IPS DF 19.7 (cell line): ENCODE measurements at regions not wholly inside any gene's neighbourhood (a gene's known extent, or its start where the extent isn't known, plus 50 kb on each side); places are given as distances from the start of the nearest gene placed in this dataset.

Source experiments
- DNase-seq: peaks from one replicate; pipeline ENCODE4 v3.0.0-alpha.2; 2013; ENCODE audit warnings: low read depth, low spot score

DNA sequence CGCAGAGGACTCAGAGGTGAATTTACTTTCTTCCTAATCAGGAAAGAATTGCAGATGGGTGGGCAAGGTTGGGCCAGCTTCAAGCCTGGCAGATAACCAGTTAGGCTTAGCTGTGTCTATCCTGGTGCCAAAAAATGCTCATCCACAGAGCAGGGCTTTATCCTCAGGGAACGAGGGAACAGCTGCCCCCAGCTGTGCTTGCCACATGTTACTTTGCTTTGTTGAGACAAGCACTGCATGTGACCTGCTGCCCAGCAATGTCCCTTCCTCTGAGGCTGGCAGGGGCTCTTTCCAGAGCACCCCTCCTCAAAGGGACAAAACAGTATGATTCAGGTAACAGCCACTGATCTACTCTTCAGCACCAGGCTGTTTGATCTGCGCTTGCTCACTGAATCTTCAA, 505.1 kb upstream of the USP24 start:
- no peak for DNase-seq

DNA sequence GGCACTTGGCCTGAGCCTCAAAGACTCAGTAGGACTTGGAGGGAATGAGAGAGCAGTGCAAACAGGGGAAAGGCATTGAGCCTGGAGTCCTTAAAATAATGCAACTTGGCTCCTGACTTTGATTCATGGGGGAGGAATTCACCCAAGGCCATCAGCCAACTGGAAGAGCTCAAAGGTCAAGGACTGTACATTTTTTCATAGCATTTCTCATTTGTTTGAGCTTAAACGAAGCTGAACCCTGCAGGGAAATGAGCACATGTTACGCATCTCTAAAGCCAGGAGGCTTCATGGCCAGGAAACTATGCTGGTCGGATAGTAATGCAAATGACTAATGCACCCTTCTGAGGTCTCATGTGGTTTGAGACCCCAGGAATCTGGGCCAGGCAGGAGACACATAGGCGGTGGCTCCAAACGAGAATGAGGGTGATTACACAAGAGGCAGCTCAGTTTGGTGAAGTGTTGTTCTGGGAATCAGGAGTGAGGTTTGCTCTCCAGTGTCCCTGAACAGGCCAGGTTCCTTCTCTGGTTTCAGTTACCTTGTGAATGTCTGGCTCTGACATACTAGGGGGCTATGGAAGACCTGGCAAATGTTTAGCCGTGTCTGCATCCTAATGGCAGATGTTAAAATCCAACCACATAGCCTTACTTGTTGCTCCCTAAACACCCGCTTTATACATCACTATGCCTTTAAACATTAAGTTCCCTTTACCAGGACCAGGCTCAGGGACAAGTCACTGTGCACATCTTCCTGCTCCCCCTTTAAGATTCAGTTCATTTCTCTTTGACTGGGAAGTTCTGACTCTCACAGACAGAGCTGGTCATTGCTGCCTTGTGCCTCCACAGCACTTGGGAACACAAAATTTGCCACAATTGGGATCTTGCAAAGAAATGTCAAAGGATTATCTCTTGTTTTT, 503.9 kb upstream of the USP24 start:
- peak; percentile 60 for DNase-seq

DNA sequence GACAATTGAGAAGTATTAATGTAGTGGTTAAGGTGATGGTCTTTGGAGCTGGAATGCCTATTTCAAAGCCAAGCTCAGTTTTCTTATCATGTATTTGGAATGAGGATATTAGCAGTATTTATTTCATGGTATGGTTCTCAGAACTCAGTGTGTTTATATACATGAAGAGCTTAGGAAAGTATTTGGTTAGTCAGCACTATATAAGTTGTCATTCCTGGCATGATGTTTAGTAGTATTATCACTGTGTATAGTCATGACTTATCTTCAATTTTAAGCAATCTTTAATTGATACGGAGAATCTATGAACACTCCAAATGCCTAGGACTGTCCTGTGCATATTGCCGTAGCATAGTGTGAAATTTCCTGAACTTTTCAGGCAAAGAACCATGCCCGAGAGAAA, 501.9 kb upstream of the USP24 start:
- no peak for DNase-seq

DNA sequence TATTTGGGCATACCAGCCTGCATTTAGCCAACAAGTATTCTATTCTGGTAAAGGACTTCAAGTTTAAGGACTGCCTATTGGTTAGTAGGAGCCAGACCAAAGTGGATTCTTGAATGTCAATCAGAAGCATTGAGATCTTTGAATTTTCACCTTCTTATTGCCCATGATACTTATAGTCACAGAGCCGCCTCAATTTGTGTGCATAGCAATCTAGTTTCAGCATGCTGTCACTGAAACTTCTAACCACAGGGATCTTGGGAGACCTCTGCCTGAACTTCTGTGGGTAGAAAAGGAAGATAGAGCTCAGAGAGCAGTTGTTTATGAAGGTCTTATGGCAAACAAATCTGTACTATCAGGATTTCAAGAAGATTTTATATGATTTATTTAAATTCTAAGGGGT, 501.4 kb upstream of the USP24 start:
- DNase-seq: no peak

DNA sequence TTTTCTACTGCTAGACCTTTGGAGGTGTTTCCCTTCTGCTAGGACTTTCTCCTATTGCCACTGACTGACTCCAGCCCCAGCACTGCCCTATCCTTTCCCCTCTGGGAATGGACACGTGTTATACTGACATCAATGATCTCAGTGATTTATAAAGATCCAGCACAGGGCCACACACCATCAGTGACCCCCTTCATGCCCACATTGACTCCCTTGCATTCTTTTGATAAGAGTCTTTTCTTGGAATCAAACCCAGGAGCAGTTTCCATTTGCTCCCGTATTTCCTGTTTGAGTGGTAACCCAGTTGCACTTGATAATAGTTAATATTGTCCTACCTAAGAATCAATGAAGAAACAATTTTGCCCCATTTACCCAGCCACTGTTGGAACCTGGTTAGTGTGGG, 501.0 kb upstream of the USP24 start:
- no peak for DNase-seq

DNA sequence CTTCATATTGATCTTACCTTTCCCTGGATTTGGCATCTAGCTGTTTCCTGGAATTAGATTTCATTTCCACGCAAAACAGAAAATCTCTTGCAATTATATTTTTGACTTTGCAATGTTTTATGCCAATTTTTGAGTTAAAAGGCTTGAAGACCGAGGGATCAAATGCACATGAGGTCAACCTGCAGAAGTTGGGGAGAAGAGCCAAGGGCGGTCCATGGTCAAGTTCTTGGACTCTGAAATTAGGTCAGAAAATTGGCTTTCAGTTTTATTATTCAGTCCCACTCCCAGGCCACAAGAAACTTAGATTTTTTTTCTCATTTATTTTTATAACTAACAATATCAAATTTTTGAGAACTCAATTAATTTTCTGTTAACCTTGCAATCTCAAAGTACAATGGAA, 499.1 kb upstream of the USP24 start:
- no peak for DNase-seq

DNA sequence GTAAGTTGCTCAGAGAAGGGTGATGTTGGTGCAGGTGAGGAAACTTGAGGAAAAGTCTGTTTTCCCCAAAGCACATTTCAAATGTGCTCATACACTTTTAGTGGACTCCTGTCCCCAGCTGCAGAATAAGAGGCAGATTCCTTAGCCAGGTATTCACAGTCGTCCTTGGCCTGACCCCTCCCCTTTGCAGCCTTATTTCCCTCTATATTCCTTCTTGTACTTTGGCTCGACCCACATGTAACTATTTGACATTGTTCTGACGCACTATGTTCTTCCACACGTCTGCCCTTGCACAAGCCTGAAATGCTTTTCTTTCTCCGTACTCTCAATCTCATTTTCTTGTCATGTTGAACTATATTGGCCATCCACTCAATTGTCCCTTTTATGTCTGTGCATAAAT, 498.4 kb upstream of the USP24 start:
- DNase-seq: no peak

DNA sequence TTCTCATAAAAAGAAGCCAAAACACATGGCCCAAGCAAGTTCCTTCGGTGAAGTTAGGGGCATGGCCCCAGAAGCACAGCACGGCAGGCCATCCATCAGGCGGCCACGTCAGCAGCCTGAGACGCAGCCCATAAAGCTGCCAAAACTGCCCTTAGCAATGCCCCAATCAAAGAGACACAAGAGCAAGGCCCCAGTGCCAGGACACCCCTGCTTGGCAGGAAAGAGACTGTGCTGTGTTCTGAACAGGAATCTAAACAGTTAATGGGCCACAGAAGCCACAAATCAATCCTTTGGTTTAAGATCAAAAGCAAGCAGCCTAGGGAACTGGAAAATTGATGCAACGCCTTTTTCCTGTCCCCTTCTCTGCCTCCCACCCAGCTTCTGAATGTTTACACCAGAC, 497.0 kb upstream of the USP24 start:
- DNase-seq: no peak

DNA sequence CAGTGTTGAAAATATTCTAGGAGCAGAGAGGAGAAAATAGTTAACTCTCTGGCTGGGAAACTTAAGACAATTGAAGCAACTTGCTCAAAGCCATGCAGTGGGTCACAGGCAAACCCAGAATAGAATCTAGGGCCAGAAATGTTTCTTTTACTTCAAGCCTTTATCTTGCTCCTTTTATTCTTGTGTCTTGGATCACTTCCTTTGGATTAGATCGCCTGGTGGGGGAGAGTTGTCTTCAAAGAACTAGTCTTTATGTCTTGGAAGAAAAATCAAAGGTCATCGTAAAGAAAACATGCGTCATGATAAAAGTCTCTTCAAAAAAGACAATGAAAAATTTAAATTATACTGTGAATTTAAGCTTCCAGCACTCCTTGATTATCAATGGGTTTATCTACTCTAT, 493.6 kb upstream of the USP24 start:
- DNase-seq: no peak

DNA sequence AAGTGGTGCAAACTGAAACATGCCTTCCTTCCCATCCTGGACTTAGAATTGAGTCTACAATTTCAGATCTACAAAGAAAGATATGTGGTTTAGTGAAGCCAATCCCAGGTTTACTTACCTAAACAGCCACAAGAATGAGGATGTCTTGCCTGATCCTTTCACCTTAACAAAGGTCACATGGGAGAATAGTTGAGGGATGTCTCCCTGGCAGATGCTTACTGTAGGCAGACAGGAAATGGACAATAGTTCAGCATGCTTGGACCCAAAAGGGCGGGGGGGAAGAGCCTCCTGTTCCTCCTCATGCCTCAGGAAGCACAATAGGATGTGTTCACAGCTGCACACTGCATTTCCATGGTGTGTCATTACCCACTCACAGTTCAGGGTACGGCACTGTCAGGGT, 492.7 kb upstream of the USP24 start:
- no peak for DNase-seq

DNA sequence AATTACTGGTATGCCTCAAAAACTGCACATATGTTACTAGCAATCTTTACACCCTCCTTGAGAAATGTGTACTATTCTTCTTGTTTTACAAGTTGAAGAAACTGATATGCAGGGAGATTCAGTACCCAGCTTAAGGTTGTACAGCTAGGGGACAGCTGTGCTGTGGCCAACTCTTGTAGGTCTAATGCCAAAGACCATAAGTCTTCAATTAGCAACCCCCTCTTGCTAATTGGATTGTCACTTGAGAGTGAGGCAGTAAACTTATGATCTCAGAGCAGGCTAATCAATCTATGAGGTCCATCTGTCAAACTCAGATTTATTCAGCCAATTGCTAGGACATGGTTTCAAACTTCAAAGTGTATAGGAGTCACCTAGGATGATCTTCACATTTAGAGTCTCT, 492.0 kb upstream of the USP24 start:
- DNase-seq: no peak

DNA sequence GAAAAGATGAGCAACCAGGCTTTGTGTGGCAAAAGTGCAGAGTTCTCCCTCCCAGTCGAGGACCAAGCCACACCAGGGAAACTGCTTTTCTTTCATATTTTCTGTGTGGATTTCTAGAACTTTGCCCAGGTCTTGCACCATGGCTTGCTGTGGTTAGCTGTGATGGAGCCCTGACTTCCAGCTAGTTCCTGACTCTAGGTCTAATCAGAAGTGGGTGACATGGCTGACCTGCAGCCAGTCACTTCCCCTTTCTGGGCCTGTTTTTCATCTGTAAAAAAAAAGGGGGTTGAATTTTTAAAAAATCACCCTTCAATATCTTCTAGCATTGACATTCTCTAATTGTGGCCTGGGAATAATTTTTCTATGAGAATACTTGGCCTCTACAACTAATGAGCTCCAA, 491.2 kb upstream of the USP24 start:
- DNase-seq: no peak

DNA sequence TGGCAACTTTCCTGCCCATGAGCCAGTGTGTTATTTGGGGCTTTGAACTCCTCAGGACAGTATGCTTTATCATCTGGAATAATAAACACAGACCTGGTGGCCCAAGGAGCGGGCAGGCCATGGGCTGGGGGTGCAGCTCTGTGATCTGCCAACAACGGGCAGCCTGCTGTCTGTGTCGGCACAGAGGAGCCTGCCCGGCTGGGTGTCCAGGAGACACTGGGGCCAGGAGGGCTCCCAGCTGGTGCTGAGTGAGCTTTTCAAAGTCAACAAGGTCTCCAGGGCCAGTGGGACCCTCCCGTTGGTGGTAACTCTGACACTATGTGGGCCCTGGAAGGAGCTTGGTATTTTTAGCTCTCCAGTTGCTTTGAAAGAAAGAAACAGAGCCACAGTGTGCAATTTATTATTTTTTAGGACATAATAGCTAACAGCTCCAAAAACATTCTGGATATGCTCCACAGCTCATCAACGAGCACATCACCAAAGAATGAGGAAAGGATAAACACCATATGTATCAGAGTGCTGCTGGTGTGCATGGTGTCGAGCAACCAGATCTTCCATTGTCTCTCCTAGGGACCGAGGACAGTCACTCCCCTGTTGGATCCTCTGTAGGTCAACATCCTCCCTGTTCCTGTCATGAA, 488.7 kb upstream of the USP24 start:
- no peak for DNase-seq

DNA sequence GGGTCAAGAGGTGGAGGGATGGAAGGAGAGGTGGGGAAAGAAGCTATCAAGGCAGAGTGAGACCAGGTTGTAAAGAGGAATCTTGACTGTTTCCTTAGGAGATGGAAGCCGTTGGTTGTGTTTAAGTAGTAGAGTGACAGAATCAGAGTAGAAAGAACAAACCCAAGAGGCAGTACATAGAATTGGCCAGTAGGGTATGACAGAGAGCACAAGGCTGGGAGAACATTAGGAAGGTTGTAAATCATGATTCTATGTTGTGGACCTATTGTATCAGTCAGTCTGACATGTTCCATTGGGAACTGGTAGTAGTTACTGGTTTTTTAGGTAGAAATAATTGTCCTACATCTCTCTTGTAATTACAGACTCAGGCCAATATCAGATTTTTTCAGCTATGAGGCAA, 486.9 kb upstream of the USP24 start:
- DNase-seq: peak; percentile 15

DNA sequence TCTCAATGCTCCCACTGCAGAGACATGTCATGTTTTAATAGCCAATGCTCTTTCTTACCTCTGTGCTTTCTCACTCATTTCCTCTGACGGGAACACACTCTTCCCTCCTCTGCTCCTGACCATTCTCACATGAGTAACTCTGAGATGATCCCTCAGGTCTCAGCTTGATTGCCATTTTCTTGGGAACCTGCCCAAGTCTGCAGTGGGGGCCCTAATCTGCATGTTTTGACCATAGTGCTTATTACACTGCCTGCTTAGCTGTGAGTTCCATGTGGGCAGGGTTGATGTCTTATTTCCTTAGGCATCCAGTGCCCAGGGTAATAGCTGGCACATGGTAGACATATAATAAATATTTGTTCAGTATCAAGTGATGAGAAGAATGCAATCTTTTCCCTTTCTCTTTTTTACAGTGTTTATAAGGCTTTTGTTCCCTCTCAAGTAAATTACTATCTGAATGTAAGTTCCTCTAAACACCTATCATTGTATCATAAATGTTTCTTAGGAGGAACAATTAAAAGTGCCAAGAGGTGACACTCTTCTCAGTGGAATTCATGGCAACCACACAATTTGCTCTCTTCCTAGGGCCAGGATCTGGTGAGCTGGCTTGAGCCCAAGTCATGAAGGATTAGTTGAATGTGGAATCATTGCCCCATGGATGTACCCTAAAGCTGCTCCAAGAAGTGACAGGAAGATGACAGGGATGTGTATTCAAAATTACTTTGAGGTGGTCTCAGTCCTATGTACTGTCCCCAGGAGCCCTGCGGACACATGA, 485.4 kb upstream of the USP24 start:
- no peak for DNase-seq

DNA sequence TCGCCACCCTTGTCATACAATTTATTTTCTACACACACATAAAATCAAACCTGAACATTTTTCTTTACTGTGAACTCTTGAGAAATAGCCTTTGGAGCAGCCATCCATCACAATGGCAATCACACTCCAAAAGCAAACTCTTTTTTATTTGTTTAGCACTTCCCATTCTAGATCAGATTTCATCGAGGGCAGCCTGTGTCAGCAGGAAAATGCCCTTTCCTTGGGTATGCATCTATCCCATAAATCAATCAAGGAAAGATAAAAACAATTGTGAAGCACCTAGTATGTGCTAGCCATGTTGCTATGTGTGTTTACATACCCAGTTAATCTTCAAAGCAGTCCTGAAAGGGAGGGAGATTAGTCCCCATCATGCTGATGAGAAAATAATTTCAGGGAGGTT, 484.1 kb upstream of the USP24 start:
- DNase-seq: no peak

DNA sequence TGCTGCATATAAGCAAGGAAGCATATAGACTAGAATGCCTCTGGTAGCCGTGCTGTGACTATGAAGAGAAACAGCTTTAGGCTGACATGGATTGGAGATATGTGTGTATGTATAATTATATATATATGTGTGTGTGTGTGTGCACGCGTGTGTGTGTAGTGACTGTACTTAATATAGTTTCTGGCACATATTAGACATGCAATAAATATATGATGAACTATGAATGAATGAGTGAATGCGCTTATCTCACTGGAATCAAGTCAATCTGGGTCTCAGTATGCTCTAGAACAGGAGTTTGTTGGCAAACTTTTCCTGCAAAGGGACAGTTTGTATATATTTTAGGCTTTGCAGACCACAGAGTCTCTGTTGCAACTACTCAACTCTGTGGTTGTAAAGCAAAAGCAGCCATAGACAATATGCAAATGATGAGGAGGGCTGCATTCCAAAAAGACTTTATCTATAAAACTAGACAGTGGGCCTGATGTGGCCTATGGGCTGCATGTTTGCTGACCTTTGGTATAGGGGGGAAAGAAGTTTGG, 482.9 kb upstream of the USP24 start:
- DNase-seq: no peak

DNA sequence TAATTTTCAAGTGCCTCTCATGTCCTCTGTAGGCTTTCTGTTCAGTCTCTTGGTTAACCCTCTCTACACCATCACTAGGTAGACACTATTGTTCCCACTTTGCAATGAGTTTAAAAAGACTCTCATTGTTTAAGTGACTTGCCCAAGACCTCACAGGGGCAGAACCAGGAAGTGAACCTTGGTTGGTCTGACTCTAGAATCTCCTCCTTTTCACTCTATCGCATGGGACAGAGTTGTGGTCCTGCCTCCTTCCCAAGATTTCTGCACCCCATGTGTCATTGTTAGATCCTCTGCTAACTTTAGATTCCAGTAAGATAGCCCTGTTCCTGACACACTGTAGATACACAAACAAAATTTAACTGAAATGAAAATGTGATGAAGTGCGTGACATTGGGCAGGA, 481.7 kb upstream of the USP24 start:
- DNase-seq: no peak

DNA sequence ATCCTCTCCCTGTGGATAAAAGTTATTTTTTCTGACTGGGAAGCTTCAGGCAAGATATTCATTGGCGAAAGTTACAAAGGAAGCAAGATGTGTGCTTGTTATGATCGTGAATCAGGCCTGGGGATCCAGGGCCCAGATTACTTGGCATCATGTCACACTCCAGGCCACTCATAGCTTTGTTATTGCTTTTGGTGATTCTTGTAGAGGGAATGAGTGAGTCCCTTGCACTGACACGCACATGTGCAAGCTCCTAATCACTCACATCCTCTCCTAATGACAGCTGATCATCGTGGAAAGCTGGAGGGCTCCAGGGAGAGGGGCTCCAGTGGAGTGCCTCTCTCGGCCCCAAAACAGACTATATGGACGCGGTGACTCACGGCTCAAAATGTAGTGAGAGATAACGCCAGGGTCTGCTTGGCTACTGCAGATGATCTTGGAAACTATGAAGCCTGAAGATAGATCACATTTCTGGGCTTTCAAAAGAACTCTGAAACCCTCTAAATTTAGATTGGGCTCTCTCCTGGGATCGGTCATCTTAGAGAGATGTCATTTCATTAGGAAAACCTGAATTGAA, 481.1 kb upstream of the USP24 start:
- no peak for DNase-seq

DNA sequence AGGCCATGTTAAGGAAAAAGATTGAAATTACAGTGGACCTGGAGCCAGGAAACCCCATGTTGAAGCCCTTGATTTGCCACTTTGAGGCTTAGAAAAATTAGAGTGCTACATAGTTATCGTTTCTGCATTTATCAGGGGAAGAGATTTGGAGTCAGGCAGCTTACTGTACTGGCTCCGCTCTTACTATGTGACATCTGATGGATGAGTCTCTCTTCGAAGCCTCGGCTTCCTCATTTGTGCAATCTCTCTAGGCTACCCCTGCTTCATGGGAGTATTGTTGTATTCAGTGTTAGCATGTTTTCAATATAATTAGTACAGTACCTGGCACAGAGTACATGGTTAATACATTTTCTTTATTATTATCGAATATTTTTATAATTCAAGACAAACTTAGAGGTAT, 480.4 kb upstream of the USP24 start:
- no peak for DNase-seq

DNA sequence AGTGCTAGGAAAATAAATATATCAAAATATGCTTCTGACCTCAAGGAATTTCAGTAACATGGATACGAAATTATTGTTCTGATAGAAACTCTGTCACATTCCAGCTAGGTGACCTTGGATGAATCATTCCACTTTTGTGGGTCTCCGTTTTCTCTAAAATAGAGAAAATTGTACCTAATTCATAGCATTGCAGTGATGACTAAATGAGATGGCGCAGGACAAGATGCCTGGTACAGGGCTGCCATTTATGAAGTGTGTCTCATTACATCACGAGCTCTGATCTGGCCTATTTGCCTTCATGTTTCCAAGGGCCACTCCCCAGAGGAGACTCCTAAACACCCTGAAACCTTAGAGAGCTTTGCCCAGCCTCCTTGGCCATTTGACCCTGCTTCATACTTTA, 480.0 kb upstream of the USP24 start:
- DNase-seq: no peak

DNA sequence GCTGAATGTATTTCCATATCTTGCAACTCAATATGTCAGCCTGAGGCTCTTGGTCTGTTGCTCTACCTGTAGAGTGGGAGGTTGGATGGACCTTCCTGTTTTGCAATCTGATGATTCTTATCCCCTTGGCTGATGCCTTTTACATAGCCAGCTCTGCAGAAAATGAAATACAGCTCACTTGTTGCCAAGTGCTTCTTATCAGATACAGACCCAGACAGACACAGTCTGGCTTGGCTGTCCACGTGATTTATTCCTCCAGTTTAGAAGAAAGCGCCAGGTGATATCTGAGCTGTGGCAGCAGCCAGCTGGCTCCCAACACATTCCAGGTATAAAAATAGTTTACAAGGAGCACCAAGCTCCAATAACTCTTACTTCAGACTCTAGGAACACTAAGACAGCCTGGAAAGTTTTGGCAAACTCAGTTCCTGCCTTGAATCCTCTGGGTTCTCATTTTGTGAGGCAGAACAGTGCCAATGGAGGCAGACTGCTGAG, 479.2 kb upstream of the USP24 start:
- DNase-seq: no peak
